ENCODE measurements at regions not wholly inside any gene's neighbourhood (a gene's known extent, or its start where the extent isn't known, plus 50 kb on each side); places are given as distances from the start of the nearest gene placed in this dataset.

- Histone ChIP-seq H3K9ac (replicated peaks; ENCODE audit: extremely low read depth, insufficient read depth, low read length) (no peak overlapping the region), H3K79me2 (ENCODE audit: control insufficient read depth, insufficient read depth, low read length) (no peaks in the 10 kb centered on the region), H3K4me1 (ENCODE audit: control insufficient read depth, extremely low read depth, insufficient read depth, low read length) (no peaks in the 10 kb centered on the region), H3K4me3 (replicated peaks in 1 of 3; ENCODE audit: insufficient read depth in 1 of 3, low read depth in 1 of 3, low read length in 3 of 3) (no peak overlapping the region), H3K36me3 (ENCODE audit: control insufficient read depth in 2 of 2, extremely low read depth in 1 of 2, insufficient read depth in 2 of 2, low read length in 2 of 2) (no peaks in the 10 kb centered on the region), H3K27ac (ENCODE audit: insufficient read depth, low read depth, low read length) (no peak overlapping the region), H3K27me3 (ENCODE audit: control insufficient read depth in 2 of 2, insufficient read depth in 2 of 2, low read length in 2 of 2) (no peaks in the 10 kb centered on the region), H2AFZ (ENCODE audit: low read depth, low read length) (no peak overlapping the region), H3K9me1 (replicated peaks; ENCODE audit: control insufficient read depth, extremely low read depth, insufficient read depth, low read length) (no peaks in the 10 kb centered on the region), H3K4me2 (ENCODE audit: insufficient read depth, low read length) (no peak overlapping the region), H4K20me1 (replicated peaks; ENCODE audit: control insufficient read depth, extremely low read depth, insufficient read depth, low read length) (no peaks in the 10 kb centered on the region), H3K9me3 (replicated peaks; ENCODE audit: control insufficient read depth, insufficient read depth, low read length) (no peaks in the 10 kb centered on the region)
- BruUV-seq (replicated peaks) = no TSS peak
- dilution Hi-C loops (cut with MboI; ENCODE audit: extremely low pct_ligation_motif_present, low sequenced_read_pairs) (no loop called here), intact Hi-C loops (cut with micrococcal nuclease) (no loop called here)
- FAIRE-seq = no peak
- TF ChIP-seq POLR2A (IDR thresholded peaks at IDR 0.05; ENCODE audit: low read depth, low read length) = no peak
- TF ChIP-seq MYC (IDR thresholded peaks at IDR 0.05; ENCODE audit: low read depth, low read length) = no peak
- no peak for DNase-seq (ENCODE audit: low read depth, low spot score)
- CTCF ChIA-PET = no interaction called here
- POLR2A ChIA-PET = no interaction called here
Observed at GRCh38 chr16:55189682-55190636, 134.0 kb upstream of the IRX6 start.

GRCh38 chr16:55192734-55193133, 131.3 kb upstream of the IRX6 start:
- DNase-seq (ENCODE audit: low read depth, low spot score) (no peak), FAIRE-seq (no peak)
- H3K79me2 ChIP-seq (ENCODE audit: control insufficient read depth, insufficient read depth, low read length) = no peaks in the 10 kb centered on the region
- no peak overlapping the region for H3K9ac ChIP-seq (replicated peaks; ENCODE audit: extremely low read depth, insufficient read depth, low read length)
- intact Hi-C loops (cut with micrococcal nuclease) = no loop called here
- no peak for TF ChIP-seq JUN (IDR thresholded peaks at IDR 0.05; ENCODE audit: borderline replicate concordance, insufficient read depth, insufficient read length, low read depth)
- TF ChIP-seq MYC (IDR thresholded peaks at IDR 0.05; ENCODE audit: low read depth, low read length) = no peak
- no peak for TF ChIP-seq CTCF (IDR thresholded peaks at IDR 0.05; ENCODE audit: extremely low read depth in 1 of 2, insufficient read depth in 1 of 2, low read depth in 1 of 2, low read length in 2 of 2)
- TF ChIP-seq POLR2AphosphoS5 (IDR thresholded peaks at IDR 0.05; ENCODE audit: insufficient read depth, low read depth, low read length) = no peak
- no peak for TF ChIP-seq MAX (IDR thresholded peaks at IDR 0.05; ENCODE audit: insufficient read depth, insufficient read length)
- no peak for TF ChIP-seq GATA2 (IDR thresholded peaks at IDR 0.05; ENCODE audit: insufficient read depth, insufficient read length, low read depth, low read length)
- TF ChIP-seq EZH2 (IDR thresholded peaks at IDR 0.05; ENCODE audit: borderline replicate concordance, low read depth, low read length, severe bottlenecking) = no peak
- no peak for TF ChIP-seq FOS (IDR thresholded peaks at IDR 0.05; ENCODE audit: borderline replicate concordance, insufficient read depth, low read length)
- TF ChIP-seq POLR2A (IDR thresholded peaks at IDR 0.05; ENCODE audit: low read depth, low read length) = no peak
- CTCF ChIA-PET = no interaction called here
- no TSS peak for BruUV-seq (replicated peaks)
- no peak overlapping the region for H3K27ac ChIP-seq (ENCODE audit: insufficient read depth, low read depth, low read length)
- no peak overlapping the region for H3K4me3 ChIP-seq (replicated peaks in 1 of 3; ENCODE audit: insufficient read depth in 1 of 3, low read depth in 1 of 3, low read length in 3 of 3)
- H3K36me3 ChIP-seq (ENCODE audit: control insufficient read depth in 2 of 2, extremely low read depth in 1 of 2, insufficient read depth in 2 of 2, low read length in 2 of 2) = no peaks in the 10 kb centered on the region
- POLR2A ChIA-PET = no interaction called here
- no peak overlapping the region for H3K4me2 ChIP-seq (ENCODE audit: insufficient read depth, low read length)
- no peaks in the 10 kb centered on the region for H3K9me1 ChIP-seq (replicated peaks; ENCODE audit: control insufficient read depth, extremely low read depth, insufficient read depth, low read length)
- H3K4me1 ChIP-seq (ENCODE audit: control insufficient read depth, extremely low read depth, insufficient read depth, low read length) = no peaks in the 10 kb centered on the region
- no peaks in the 10 kb centered on the region for H3K9me3 ChIP-seq (replicated peaks; ENCODE audit: control insufficient read depth, insufficient read depth, low read length)
- no peaks in the 10 kb centered on the region for H3K27me3 ChIP-seq (ENCODE audit: control insufficient read depth in 2 of 2, insufficient read depth in 2 of 2, low read length in 2 of 2)
- no peaks in the 10 kb centered on the region for H4K20me1 ChIP-seq (replicated peaks; ENCODE audit: control insufficient read depth, extremely low read depth, insufficient read depth, low read length)
- no peak overlapping the region for H2AFZ ChIP-seq (ENCODE audit: low read depth, low read length)
- dilution Hi-C loops (cut with MboI; ENCODE audit: extremely low pct_ligation_motif_present, low sequenced_read_pairs) = no loop called here

All from endothelial cell of umbilical vein (primary cell).